ENCODE measurements at regions not wholly inside any gene's neighbourhood (a gene's known extent, or its start where the extent isn't known, plus 50 kb on each side); places are given as distances from the start of the nearest gene placed in this dataset.

- peaks cover 15% of the 10 kb centered on the region for H3K27me3 Mint-ChIP-seq (ENCODE audit: low read depth, unreplicated experiment)
- TF ChIP-seq EZH2 (IDR thresholded peaks at IDR 0.05; ENCODE audit: insufficient read depth, low read length): no peak
- TF ChIP-seq CTCF (IDR thresholded peaks at IDR 0.05; ENCODE audit: insufficient read depth, low read depth, low read length): no peak
- no peak for FAIRE-seq
These were observed 255.1 kb upstream of the SOX21 start for GRCh38 chr13:94967183-94968039.

DNA sequence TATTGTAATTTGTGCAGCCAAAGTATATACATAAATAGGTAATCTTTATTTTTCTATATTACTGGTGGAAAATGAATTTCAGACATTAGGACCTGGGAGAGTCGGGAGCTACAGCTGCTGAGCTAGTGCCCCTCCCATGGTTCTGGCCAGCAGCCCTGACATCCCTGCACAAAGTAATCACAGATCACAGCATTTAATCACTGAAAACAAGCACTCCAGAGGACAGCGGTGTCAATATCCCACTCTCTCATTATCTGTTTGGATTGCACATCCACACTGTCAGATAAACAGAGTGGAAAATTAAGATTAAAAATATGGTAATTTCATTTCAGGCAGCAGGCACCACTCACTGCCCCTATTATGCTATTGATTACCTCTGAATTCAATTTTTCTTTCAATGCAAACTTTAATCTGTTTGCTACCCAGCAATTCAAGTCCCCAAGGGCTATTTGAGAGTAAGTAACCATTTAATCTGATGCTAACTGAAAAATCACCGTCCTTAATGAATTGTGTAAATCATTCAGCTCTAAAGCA lies 254.1 kb upstream of the SOX21 start:
- Mint-ChIP-seq H3K4me3 (ENCODE audit: unreplicated experiment) (no peak overlapping the region), H3K4me1 (ENCODE audit: low read depth, unreplicated experiment) (no peaks in the 10 kb centered on the region), H3K9me3 (ENCODE audit: unreplicated experiment) (peaks cover 7% of the 10 kb centered on the region), H3K36me3 (ENCODE audit: low read depth, unreplicated experiment) (no peaks in the 10 kb centered on the region), H3K27me3 (ENCODE audit: low read depth, unreplicated experiment) (peaks cover 15% of the 10 kb centered on the region), H3K27ac (ENCODE audit: unreplicated experiment) (no peak overlapping the region)
- H3K4me1 ChIP-seq (ENCODE audit: insufficient read depth, low read length): peaks cover 7% of the 10 kb centered on the region
- no peak overlapping the region for H3K4me2 ChIP-seq (ENCODE audit: low read length)
- H3K9ac ChIP-seq (ENCODE audit: low read length): no peak overlapping the region
- TF ChIP-seq CTCF (IDR thresholded peaks at IDR 0.05; ENCODE audit: insufficient read depth, low read depth, low read length) (no peak), EZH2 (IDR thresholded peaks at IDR 0.05; ENCODE audit: insufficient read depth, low read length) (no peak)
- H3K79me2 ChIP-seq (ENCODE audit: insufficient read depth, low read length): no peaks in the 10 kb centered on the region
- no peaks in the 10 kb centered on the region for H3K9me3 ChIP-seq (ENCODE audit: insufficient read depth, low read depth, low read length)
- H4K20me1 ChIP-seq (ENCODE audit: insufficient read depth, low read length): no peaks in the 10 kb centered on the region
- H2AFZ ChIP-seq (ENCODE audit: low read depth, low read length): no peak overlapping the region
- H3K36me3 ChIP-seq (ENCODE audit: insufficient read depth, low read length): no peaks in the 10 kb centered on the region
- no peak overlapping the region for H3K27ac ChIP-seq (ENCODE audit: low read depth, low read length)
- DNase-seq (ENCODE audit: low read depth) (no peak), FAIRE-seq (no peak)
- H3K4me3 ChIP-seq (ENCODE audit: insufficient read depth, low read depth, low read length): no peak overlapping the region
- peaks cover 22% of the 10 kb centered on the region for H3K27me3 ChIP-seq (ENCODE audit: insufficient read depth, low read length)

More at GRCh38 chr13:94967183-94968039, 255.1 kb upstream of the SOX21 start:
- Mint-ChIP-seq H3K9me3 (ENCODE audit: unreplicated experiment) (no peaks in the 10 kb centered on the region), H3K4me1 (ENCODE audit: low read depth, unreplicated experiment) (no peaks in the 10 kb centered on the region), H3K36me3 (ENCODE audit: low read depth, unreplicated experiment) (no peaks in the 10 kb centered on the region), H3K4me3 (ENCODE audit: unreplicated experiment) (peak overlapping the region; percentile 82), H3K27ac (ENCODE audit: unreplicated experiment) (no peak overlapping the region)
- no peaks in the 10 kb centered on the region for H3K79me2 ChIP-seq (ENCODE audit: insufficient read depth, low read length)
- peak overlapping the region; percentile 22 for H3K9ac ChIP-seq (ENCODE audit: low read length)
- peaks cover 22% of the 10 kb centered on the region for H3K27me3 ChIP-seq (ENCODE audit: insufficient read depth, low read length)
- H3K4me3 ChIP-seq (ENCODE audit: insufficient read depth, low read depth, low read length): peak overlapping the region; percentile 55
- no peaks in the 10 kb centered on the region for H3K9me3 ChIP-seq (ENCODE audit: insufficient read depth, low read depth, low read length)
- H2AFZ ChIP-seq (ENCODE audit: low read depth, low read length): peak overlapping the region; percentile 83
- no peaks in the 10 kb centered on the region for H3K36me3 ChIP-seq (ENCODE audit: insufficient read depth, low read length)
- H3K27ac ChIP-seq (ENCODE audit: low read depth, low read length): no peak overlapping the region
- no peak for DNase-seq (ENCODE audit: low read depth)
- no peaks in the 10 kb centered on the region for H4K20me1 ChIP-seq (ENCODE audit: insufficient read depth, low read length)
- peak overlapping the region; percentile 89 for H3K4me2 ChIP-seq (ENCODE audit: low read length)
- peaks cover 7% of the 10 kb centered on the region for H3K4me1 ChIP-seq (ENCODE audit: insufficient read depth, low read length)

DNA sequence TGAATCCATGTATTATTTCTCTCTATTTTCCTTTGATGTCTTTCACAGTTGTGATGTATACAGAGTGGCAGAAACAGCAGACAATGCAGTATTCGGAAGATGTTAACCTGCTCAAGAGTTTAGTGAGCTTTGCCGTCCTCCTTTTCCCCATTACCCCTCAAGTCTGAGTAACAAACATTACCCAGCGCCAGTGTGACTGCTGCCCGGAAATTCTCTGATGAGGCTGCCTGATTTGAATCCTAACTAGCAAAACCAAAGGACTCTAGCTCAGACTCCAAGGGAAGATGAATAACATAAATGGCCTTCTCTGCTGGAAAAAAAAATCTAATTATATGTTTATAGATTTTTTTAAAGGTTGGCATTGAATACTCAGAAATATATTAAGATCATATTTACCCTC lies 247.3 kb upstream of the SOX21 start:
- no peaks in the 10 kb centered on the region for H3K9me3 ChIP-seq (ENCODE audit: insufficient read depth, low read depth, low read length)
- peaks cover 7% of the 10 kb centered on the region for H3K27me3 Mint-ChIP-seq (ENCODE audit: low read depth, unreplicated experiment)
- H3K79me2 ChIP-seq (ENCODE audit: insufficient read depth, low read length): no peaks in the 10 kb centered on the region
- no peak overlapping the region for H3K4me3 Mint-ChIP-seq (ENCODE audit: unreplicated experiment)
- H3K9me3 Mint-ChIP-seq (ENCODE audit: unreplicated experiment): peaks cover 8% of the 10 kb centered on the region
- no peak overlapping the region for H3K4me2 ChIP-seq (ENCODE audit: low read length)
- DNase-seq (ENCODE audit: low read depth): no peak
- TF ChIP-seq CTCF (IDR thresholded peaks at IDR 0.05; ENCODE audit: insufficient read depth, low read depth, low read length) (no peak), EZH2 (IDR thresholded peaks at IDR 0.05; ENCODE audit: insufficient read depth, low read length) (no peak)
- H3K9ac ChIP-seq (ENCODE audit: low read length): no peak overlapping the region
- H4K20me1 ChIP-seq (ENCODE audit: insufficient read depth, low read length): no peaks in the 10 kb centered on the region
- no peaks in the 10 kb centered on the region for H3K36me3 Mint-ChIP-seq (ENCODE audit: low read depth, unreplicated experiment)
- H3K36me3 ChIP-seq (ENCODE audit: insufficient read depth, low read length): no peaks in the 10 kb centered on the region
- no peaks in the 10 kb centered on the region for H3K4me1 Mint-ChIP-seq (ENCODE audit: low read depth, unreplicated experiment)
- H3K4me1 ChIP-seq (ENCODE audit: insufficient read depth, low read length): no peaks in the 10 kb centered on the region
- H3K27ac ChIP-seq (ENCODE audit: low read depth, low read length): no peak overlapping the region
- H3K4me3 ChIP-seq (ENCODE audit: insufficient read depth, low read depth, low read length): no peak overlapping the region
- no peaks in the 10 kb centered on the region for H3K27me3 ChIP-seq (ENCODE audit: insufficient read depth, low read length)
- H2AFZ ChIP-seq (ENCODE audit: low read depth, low read length): no peak overlapping the region
- no peak for FAIRE-seq
- no peak overlapping the region for H3K27ac Mint-ChIP-seq (ENCODE audit: unreplicated experiment)
